Fibroblast of skin of left quadriceps (primary cell): ENCODE measurements at regions not wholly inside any gene's neighbourhood (a gene's known extent, or its start where the extent isn't known, plus 50 kb on each side); places are given as distances from the start of the nearest gene placed in this dataset.

Experiments
- DNase-seq, 2 experiments: peaks; one replicate each; pipeline ENCODE4 v3.0.0-alpha.2; 2013; ENCODE audit warnings: low read depth in 2 of 2

- no peak for DNase-seq
Measured at GRCh38 chr14:76664790-76665189, 96.5 kb upstream of the VASH1 start.

GRCh38 chr14:76666746-76667145 is 94.5 kb upstream of the VASH1 start:
- DNase-seq: no peak

- no peak for DNase-seq
Measured at GRCh38 chr14:76669770-76670169, 91.5 kb upstream of the VASH1 start.

- no peak for DNase-seq
Measured at GRCh38 chr14:76672123-76672522, 89.1 kb upstream of the VASH1 start.

GRCh38 chr14:76673261-76673660 is 88.0 kb upstream of the VASH1 start:
- DNase-seq: no peak

- no peak for DNase-seq
Measured at GRCh38 chr14:76675046-76675445, 86.2 kb upstream of the VASH1 start.

- DNase-seq: no peak
Measured at GRCh38 chr14:76676539-76676938, 84.7 kb upstream of the VASH1 start.

- no peak for DNase-seq
Measured at GRCh38 chr14:76677534-76678145, 83.6 kb upstream of the VASH1 start.

GRCh38 chr14:76678244-76678800 is 82.9 kb upstream of the VASH1 start:
- no peak for DNase-seq

GRCh38 chr14:76682367-76682766 is 78.9 kb upstream of the VASH1 start:
- no peak for DNase-seq

GRCh38 chr14:76686646-76687045 is 74.6 kb upstream of the VASH1 start:
- DNase-seq: no peak

GRCh38 chr14:76687611-76688382 is 73.5 kb upstream of the VASH1 start:
- DNase-seq: no peak

GRCh38 chr14:76688383-76688671 is 72.9 kb upstream of the VASH1 start:
- DNase-seq: no peak

GRCh38 chr14:76690502-76691105 is 70.7 kb upstream of the VASH1 start:
- no peak for DNase-seq

GRCh38 chr14:76694106-76694505 is 67.2 kb upstream of the VASH1 start:
- DNase-seq: no peak

GRCh38 chr14:76695263-76695920 is 65.9 kb upstream of the VASH1 start:
- no peak for DNase-seq

- no peak for DNase-seq
Measured at GRCh38 chr14:76696361-76696760, 64.9 kb upstream of the VASH1 start.

- no peak for DNase-seq
Measured at GRCh38 chr14:76696791-76697190, 64.5 kb upstream of the VASH1 start.

- no peak for DNase-seq
Measured at GRCh38 chr14:76697246-76697905, 63.9 kb upstream of the VASH1 start.

- DNase-seq: no peak
Measured at GRCh38 chr14:76698191-76698590, 63.1 kb upstream of the VASH1 start.

- DNase-seq: no peak
Measured at GRCh38 chr14:76698631-76699030, 62.6 kb upstream of the VASH1 start.
